Ovary (tissue), 7 donors: ENCODE measurements at regions not wholly inside any gene's neighbourhood (a gene's known extent, or its start where the extent isn't known, plus 50 kb on each side); places are given as distances from the start of the nearest gene placed in this dataset.
"Not testable (repeated sequence)": the region's sequence is repeated elsewhere in the genome, so short reads cannot be mapped to it uniquely, and the experiment has no call there.

Experiments
- DNase-seq, 5 donors: peaks; one replicate each; pipeline ENCODE4 v3.0.0-alpha.2; 2019 to 2020
- H3K27ac ChIP-seq, 2 donors: fragments of 200-600 bp; one replicate each; pipeline versions ENCODE4 v1.5.1 to v1.8.0; 2019 to 2022
- H3K27me3 ChIP-seq: fragments of 200-600 bp; one replicate; pipeline ENCODE4 v1.8.0; 2022
- H3K36me3 ChIP-seq: fragments of 200-600 bp; sonication (generic); one replicate; pipeline ENCODE4 v1.5.1; 2019
- H3K4me1 ChIP-seq: one replicate; pipeline ENCODE4 v1.8.1; 2013; ENCODE audit warnings: mild to moderate bottlenecking, moderate library complexity; ENCODE audit not compliant: insufficient read depth
- H3K4me3 ChIP-seq: fragments of 200-600 bp; sonication (generic); one replicate; pipeline ENCODE4 v1.5.1; 2017
- H3K9me3 ChIP-seq, 2 donors: fragments of 200-600 bp in 1 of 2; sonication (generic) in 1 of 2; one replicate each; pipeline versions ENCODE4 v1.5.1 to v1.8.1; 2013 to 2019; ENCODE audit warnings: mild to moderate bottlenecking in 1 of 2, moderate library complexity in 1 of 2
- EP300 ChIP-seq: sonication (generic); formaldehyde crosslinking; IDR thresholded peaks from one replicate; pipeline ENCODE4 v1.6.1; 2017; ENCODE audit warnings: antibody characterized with exemption
- POLR2A ChIP-seq: fragments of 450-650 bp; IDR thresholded peaks from one replicate; pipeline ENCODE4 v1.6.1; 2017; ENCODE audit warnings: antibody characterized with exemption, mild to moderate bottlenecking, moderate library complexity
- WGBS, 3 donors: extraction: QIAGEN DNeasy Blood & Tissue Kit in 1 of 3; methylation state at CpG; one replicate each; pipeline versions ENCODE4 v1.1.5 to v1.1.7; 2013 to 2017; 5-methylcytosine and 5-hydroxymethylcytosine counted together
- intact Hi-C, 4 donors: fragments of 100-400 bp; cut with DNase I; formaldehyde crosslinking; loops; one replicate each; pipeline versions ENCODE4 v1.11.0 to v1.15.1; 2022 to 2023
- TF ChIP-seq, protein P1 (sequence below), 3 donors: fragments of 450-650 bp in 2 of 3; fragments of 200-600 bp in 1 of 3; IDR thresholded peaks; one replicate each; pipeline versions ENCODE4 v1.5.1 to v1.8.0; 2016 to 2022; ENCODE audit warnings: antibody characterized with exemption in 3 of 3, mild to moderate bottlenecking in 1 of 3
- donor health status: DM: no; HTN: no; CAD: no; lungs with moderate emphysema.
- donor health status: DM: no; HTN: no; CAD: no.
- donor health status: Bipolar disorder and iron deficiency.
- donor health status: DM: no; HTN: no; CAD: no.
- donor health status: DM: yes; HTN: yes; CAD: no.

DNA sequence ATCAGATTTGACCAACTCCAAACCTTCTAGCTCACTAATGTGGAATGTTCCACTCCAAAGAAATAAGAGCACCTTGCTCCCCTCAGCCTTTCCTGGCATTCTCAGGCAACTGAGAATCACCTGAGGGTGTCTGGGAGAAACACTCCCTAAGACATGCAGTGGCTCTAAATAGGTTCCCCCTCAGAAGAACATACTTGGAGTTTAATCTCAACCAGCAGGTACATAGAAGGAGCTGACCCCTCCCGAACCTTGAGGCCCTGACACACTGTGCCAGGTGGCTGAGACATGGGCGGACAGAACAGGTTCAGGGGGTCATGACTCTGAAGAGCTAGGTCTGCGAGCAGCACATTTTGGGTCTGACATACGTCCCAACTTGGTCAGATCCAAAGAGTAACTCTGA lies 107.6 kb upstream of the MAP3K4 start:
- Histone ChIP-seq H3K9me3 (no peaks in the 10 kb centered on the region), H3K4me3 (no peak overlapping the region), H3K27me3 (no peaks in the 10 kb centered on the region), H3K4me1 (peaks cover 3% of the 10 kb centered on the region), H3K27ac (no peak overlapping the region), H3K36me3 (no peaks in the 10 kb centered on the region)
- no peak for DNase-seq
- intact Hi-C loops = no loop called here
- TF ChIP-seq EP300 (no peak), POLR2A (no peak)
- TF ChIP-seq, protein P1, sequence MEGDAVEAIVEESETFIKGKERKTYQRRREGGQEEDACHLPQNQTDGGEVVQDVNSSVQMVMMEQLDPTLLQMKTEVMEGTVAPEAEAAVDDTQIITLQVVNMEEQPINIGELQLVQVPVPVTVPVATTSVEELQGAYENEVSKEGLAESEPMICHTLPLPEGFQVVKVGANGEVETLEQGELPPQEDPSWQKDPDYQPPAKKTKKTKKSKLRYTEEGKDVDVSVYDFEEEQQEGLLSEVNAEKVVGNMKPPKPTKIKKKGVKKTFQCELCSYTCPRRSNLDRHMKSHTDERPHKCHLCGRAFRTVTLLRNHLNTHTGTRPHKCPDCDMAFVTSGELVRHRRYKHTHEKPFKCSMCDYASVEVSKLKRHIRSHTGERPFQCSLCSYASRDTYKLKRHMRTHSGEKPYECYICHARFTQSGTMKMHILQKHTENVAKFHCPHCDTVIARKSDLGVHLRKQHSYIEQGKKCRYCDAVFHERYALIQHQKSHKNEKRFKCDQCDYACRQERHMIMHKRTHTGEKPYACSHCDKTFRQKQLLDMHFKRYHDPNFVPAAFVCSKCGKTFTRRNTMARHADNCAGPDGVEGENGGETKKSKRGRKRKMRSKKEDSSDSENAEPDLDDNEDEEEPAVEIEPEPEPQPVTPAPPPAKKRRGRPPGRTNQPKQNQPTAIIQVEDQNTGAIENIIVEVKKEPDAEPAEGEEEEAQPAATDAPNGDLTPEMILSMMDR (IDR thresholded peaks at IDR 0.05) = no peak
- 68 to 80% (median 75%) methylated on average over 4 of the region's 4 CpGs for WGBS, 3 donors

DNA sequence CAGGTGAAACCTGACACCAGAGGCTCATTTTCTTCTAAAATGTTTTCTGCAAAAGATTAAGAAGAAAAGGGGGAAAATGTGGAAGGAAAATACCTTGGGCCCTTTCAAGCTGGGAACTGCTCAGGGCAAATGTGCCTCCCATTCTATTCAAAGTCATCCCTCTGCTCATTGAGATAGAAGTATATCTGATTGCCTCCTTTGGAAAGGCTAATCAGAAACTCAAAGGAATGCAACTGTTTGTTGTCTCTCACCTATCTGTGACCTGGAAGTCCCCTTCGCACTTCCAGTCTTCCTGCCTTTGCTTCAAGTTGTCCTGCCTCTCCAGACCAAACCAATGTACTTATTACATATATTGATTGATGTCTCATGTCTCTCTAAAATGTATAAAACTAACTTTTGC lies 102.4 kb upstream of the MAP3K4 start:
- intact Hi-C loops, H3K9me3 ChIP-seq, H3K27me3 ChIP-seq, H3K27ac ChIP-seq, H3K4me1 ChIP-seq, H3K4me3 ChIP-seq, H3K36me3 ChIP-seq, DNase-seq: not testable (repeated sequence)
- 89 to 94% (median 93%) methylated on average over 1 of the region's 1 CpG for WGBS, 3 donors

DNA sequence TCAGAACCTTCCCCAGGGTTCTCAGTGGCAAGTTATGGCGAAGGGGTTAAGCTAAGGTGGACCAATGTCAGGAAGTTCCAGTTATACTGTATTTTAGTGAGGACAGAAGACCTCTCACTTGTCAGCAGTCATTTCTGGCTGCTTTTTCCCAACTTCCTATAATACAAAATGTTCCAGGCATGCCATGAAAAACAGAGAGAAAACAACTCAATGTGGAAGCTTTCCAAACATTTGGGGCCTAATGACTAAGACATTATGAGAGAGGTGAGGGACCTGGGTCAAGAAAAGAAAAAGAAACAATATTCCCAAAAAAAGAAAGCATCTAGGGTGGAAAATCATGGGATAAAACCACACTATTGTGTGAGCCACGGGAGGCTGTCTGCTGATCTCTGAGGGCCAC lies 99.9 kb upstream of the MAP3K4 start:
- peak overlapping the region in 1 of 2 donors; percentile 54 for H3K27ac ChIP-seq
- no peaks in the 10 kb centered on the region for H3K9me3 ChIP-seq
- peak in 1 of 5 donors; percentile 15 for DNase-seq
- no peaks in the 10 kb centered on the region for H3K27me3 ChIP-seq
- no peak overlapping the region for H3K4me3 ChIP-seq
- 37 to 44% (median 42%) methylated on average over 2 of the region's 2 CpGs for WGBS, 3 donors
- peaks cover 2% of the 10 kb centered on the region for H3K4me1 ChIP-seq
- TF ChIP-seq POLR2A (no peak), EP300 (no peak)
- TF ChIP-seq, protein P1 (IDR thresholded peaks at IDR 0.05) = no peak
- intact Hi-C loops = no loop called here
- no peaks in the 10 kb centered on the region for H3K36me3 ChIP-seq

DNA sequence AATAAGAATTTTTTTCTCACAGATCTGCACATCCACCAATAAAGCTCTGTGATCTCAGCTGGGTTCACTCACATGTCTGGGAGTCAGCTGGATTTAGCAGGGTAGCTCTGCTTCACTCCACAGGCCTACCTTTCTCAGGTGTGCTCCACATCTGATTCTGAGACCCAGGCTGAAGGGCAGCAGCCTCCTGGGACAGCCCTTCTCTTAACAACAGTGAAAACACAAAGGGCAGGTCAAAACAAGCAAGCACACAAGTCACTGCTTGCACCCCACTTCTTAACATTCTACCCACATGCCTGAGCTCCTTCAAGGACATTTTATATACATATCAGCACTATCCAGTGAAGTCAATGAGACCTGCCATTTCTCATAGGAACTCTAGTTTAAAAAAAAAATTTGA lies 96.0 kb upstream of the MAP3K4 start:
- TF ChIP-seq EP300 (no peak), POLR2A (no peak)
- TF ChIP-seq, protein P1 (IDR thresholded peaks at IDR 0.05) = no peak
- Histone ChIP-seq H3K27ac (no peak overlapping the region), H3K4me1 (peaks cover 2% of the 10 kb centered on the region), H3K9me3 (no peaks in the 10 kb centered on the region), H3K27me3 (no peaks in the 10 kb centered on the region), H3K36me3 (no peaks in the 10 kb centered on the region), H3K4me3 (no peak overlapping the region)
- intact Hi-C loops = no loop called here
- no peak for DNase-seq

DNA sequence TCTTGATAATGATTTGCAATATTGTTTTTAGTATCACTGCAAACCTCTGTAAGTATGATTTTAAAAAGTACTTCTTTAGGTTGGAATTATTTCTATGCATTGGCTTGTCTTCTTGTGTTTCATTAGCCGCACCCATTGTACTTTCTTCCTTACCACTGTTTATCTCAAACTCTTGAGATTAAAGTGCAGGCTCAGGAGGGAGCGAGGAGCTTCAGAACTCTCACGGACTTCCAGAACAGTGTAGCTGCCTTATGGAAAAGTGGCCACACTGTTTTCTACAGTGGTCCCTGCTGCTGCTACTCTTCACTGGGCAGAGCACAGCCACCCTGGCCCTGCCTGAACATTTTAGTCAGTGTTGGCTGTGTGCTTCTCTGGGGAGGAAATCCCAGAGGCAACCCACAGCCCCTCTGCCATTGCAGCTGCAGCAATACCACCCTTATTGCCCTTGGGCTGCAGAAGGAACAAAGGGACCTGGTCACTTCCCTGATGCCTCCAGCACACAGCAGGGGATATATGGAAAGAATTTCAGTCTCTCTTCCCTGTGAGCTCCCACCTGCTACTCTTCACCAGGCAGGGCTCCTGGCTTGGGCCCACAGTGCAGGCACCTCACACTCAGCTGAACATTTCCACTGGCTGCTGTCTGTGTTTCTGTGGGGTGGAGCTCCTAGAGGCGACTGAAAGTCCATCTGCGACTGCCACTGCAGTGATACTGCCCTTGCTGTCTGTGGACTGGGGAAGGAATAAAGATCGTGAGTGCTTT lies 91.7 kb upstream of the MAP3K4 start:
- H3K27ac ChIP-seq = no peak overlapping the region
- no peak for DNase-seq
- peaks cover 2% of the 10 kb centered on the region for H3K4me1 ChIP-seq
- no peak overlapping the region for H3K4me3 ChIP-seq
- H3K27me3 ChIP-seq = no peaks in the 10 kb centered on the region
- no peaks in the 10 kb centered on the region for H3K9me3 ChIP-seq
- WGBS, 3 donors = 72 to 79% (median 76%) methylated on average over 6 of the region's 6 CpGs
- intact Hi-C loops = no loop called here
- no peaks in the 10 kb centered on the region for H3K36me3 ChIP-seq
- TF ChIP-seq, protein P1 (IDR thresholded peaks at IDR 0.05) = no peak
- no peak for TF ChIP-seq POLR2A
- no peak for TF ChIP-seq EP300
